SJSA1 (cell line): ENCODE measurements at regions not wholly inside any gene's neighbourhood (a gene's known extent, or its start where the extent isn't known, plus 50 kb on each side); places are given as distances from the start of the nearest gene placed in this dataset.

ENCODE experiments used
- DNase-seq, 2 experiments: peaks; one replicate each; pipeline ENCODE4 v3.0.0-alpha.2; 2015 to 2020; ENCODE audit warnings: low spot score in 2 of 2, low read depth in 1 of 2
- H3K27ac ChIP-seq: fragments of 250-450 bp; sonication (Bioruptor Pico); 2 replicates; pipeline ENCODE4 v1.5.1; 2020; ENCODE audit warnings: mild to moderate bottlenecking, moderate library complexity
- H3K27me3 ChIP-seq: fragments of 250-450 bp; sonication (Bioruptor Pico); replicated peaks from 2 replicates; pipeline ENCODE4 v1.5.1; 2020; ENCODE audit warnings: mild to moderate bottlenecking, moderate library complexity
- H3K36me3 ChIP-seq: fragments of 250-450 bp; sonication (Bioruptor Pico); 2 replicates; pipeline ENCODE4 v1.5.1; 2020; ENCODE audit warnings: mild to moderate bottlenecking
- H3K4me1 ChIP-seq: fragments of 250-450 bp; sonication (Bioruptor Pico); replicated peaks from 2 replicates; pipeline ENCODE4 v1.6.1; 2021; ENCODE audit warnings: mild to moderate bottlenecking
- H3K4me3 ChIP-seq: fragments of 250-450 bp; sonication (Bioruptor Pico); 2 replicates; pipeline ENCODE4 v1.5.1; 2020; ENCODE audit warnings: mild to moderate bottlenecking
- H3K9me3 ChIP-seq: fragments of 250-450 bp; sonication (Bioruptor Pico); replicated peaks from 2 replicates; pipeline ENCODE4 v1.5.1; 2020; ENCODE audit warnings: mild to moderate bottlenecking

DNA sequence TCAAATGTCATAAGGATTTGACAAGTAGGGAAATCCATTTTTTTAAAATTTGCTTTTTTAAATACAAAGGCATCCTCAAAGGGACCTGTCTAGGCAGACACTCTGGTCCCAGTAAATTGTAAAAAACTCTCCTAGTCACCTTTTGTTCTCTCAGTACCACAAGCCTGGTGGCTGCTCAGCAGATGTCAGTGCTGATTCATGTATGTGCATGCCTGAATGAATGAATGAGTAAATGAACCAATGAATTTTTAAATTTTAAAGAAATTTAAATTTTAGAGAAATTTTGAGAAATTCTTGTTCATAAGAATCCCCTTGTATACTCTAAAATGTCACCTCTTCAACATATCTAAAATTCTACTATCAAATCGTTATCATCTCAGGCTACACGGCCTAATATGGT is 199.5 kb downstream of the TLE3 start:
- Histone ChIP-seq H3K4me3 (no peak overlapping the region), H3K9me3 (no peaks in the 10 kb centered on the region), H3K27ac (no peak overlapping the region), H3K36me3 (peaks cover 22% of the 10 kb centered on the region), H3K4me1 (no peaks in the 10 kb centered on the region), H3K27me3 (no peaks in the 10 kb centered on the region)
- DNase-seq: no peak

DNA sequence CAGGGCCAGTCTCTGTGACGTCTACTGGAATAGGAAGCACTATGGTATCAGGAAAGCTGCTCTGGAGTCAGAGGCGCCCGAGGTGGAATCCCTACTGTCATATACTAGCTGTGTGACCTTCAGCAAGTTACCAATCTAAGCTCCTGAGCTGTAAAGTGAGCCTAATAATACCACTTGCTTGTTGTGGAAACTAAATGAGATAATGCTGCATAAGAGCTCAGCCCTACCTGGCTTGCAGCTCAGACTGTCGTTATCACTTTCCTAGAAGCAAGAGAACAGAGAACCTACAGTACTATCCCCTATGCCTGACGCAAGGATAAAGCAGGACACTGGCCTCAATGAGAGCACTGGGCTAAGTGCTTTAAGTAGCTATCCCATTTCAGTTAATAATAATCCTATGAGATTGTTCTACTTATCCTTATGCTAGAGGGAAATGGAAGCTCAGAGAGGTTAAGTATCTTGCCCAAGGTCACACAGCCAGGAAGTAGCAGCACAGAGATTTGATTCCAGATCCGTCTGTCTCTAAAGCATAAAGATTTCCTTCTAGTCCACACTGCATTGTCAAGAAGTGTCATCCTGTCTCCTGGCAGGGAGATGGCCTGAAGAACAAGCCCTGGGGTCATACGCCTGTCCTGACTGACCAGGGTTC is 195.2 kb downstream of the TLE3 start:
- H3K4me3 ChIP-seq: no peak overlapping the region
- H3K27ac ChIP-seq: no peak overlapping the region
- no peak for DNase-seq
- H3K4me1 ChIP-seq: peaks cover 15% of the 10 kb centered on the region
- no peaks in the 10 kb centered on the region for H3K9me3 ChIP-seq
- peaks cover 8% of the 10 kb centered on the region for H3K36me3 ChIP-seq
- no peaks in the 10 kb centered on the region for H3K27me3 ChIP-seq

DNA sequence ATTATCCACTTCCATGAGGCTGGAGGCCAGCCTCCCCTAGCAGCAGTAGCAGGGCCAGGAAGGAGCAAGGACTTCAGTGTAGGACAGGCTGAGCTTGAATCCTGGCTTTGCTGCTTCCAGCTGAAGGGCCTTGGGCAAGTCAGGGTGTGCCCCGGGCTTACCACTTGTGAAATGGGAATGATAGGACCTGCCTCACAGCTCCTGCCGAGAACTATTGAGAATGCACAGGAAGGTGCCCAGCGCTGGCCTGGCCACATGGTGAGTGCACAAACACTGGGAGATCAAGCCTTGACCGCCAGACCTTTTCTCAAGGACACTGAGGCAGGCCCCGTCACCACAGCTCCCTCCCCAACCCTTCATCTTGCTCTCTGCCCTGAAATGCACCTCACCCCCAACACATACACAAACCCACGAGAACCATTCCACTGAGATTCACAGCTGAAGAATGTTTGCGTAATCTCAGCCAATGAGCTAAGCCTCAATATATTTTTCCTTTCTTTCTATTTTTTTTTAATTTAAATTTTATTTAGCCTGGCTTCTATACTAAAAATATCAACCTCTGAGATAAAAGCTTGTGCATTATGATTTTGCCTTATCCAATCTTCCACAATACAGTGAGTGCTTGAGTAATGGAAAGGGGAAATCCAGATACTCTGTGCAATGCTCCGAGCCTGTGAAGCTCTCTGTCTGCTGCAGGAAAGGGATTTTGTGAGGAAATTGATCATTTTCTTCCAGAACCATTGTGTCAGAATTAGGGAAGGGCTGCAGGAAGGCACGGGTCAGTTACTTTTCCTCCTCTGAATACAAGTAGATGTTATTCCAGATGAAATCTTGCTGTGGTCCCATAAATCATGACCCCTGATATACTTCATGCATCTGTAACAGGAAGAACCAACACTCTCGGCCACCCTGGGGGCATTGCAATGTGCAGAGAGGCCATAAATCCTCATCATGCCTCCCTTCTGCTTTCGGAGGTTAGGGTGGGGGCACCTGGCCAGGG is 193.9 kb downstream of the TLE3 start:
- H3K9me3 ChIP-seq: no peaks in the 10 kb centered on the region
- H3K27ac ChIP-seq: no peak overlapping the region
- no peak overlapping the region for H3K4me3 ChIP-seq
- H3K4me1 ChIP-seq: peaks cover 15% of the 10 kb centered on the region
- H3K36me3 ChIP-seq: peaks cover 8% of the 10 kb centered on the region
- DNase-seq: no peak
- no peaks in the 10 kb centered on the region for H3K27me3 ChIP-seq

GRCh38 chr15:69906256-69907185 is 191.2 kb downstream of the TLE3 start:
- DNase-seq: peak; percentile 57 to 59
- Histone ChIP-seq H3K27ac (no peak overlapping the region), H3K4me3 (no peak overlapping the region), H3K27me3 (no peaks in the 10 kb centered on the region), H3K36me3 (peaks cover 3% of the 10 kb centered on the region), H3K4me1 (peaks cover 15% of the 10 kb centered on the region), H3K9me3 (no peaks in the 10 kb centered on the region)

DNA sequence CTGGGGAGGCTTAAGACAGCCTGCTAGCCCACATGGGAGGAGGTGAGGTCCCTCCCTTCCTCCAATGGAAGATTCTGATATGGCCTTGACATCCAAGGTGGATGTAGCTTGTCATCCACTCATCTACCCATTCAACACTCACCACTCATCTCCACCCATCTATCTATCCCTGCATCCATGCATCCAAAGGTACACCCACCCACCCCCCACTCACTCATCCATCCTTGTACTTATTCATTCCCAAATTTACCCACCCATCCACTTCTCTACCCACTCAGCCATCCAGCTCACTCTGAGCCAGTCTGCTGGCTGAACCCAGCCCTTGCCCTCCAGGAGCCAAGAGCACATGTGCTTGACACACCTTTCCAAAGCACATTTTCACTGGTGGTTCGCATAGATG is 189.7 kb downstream of the TLE3 start:
- Histone ChIP-seq H3K4me3 (no peak overlapping the region), H3K4me1 (peaks cover 15% of the 10 kb centered on the region), H3K9me3 (no peaks in the 10 kb centered on the region), H3K36me3 (no peaks in the 10 kb centered on the region; the same call in 1 of the 2 replicates), H3K27ac (no peak overlapping the region), H3K27me3 (no peaks in the 10 kb centered on the region)
- no peak for DNase-seq

DNA sequence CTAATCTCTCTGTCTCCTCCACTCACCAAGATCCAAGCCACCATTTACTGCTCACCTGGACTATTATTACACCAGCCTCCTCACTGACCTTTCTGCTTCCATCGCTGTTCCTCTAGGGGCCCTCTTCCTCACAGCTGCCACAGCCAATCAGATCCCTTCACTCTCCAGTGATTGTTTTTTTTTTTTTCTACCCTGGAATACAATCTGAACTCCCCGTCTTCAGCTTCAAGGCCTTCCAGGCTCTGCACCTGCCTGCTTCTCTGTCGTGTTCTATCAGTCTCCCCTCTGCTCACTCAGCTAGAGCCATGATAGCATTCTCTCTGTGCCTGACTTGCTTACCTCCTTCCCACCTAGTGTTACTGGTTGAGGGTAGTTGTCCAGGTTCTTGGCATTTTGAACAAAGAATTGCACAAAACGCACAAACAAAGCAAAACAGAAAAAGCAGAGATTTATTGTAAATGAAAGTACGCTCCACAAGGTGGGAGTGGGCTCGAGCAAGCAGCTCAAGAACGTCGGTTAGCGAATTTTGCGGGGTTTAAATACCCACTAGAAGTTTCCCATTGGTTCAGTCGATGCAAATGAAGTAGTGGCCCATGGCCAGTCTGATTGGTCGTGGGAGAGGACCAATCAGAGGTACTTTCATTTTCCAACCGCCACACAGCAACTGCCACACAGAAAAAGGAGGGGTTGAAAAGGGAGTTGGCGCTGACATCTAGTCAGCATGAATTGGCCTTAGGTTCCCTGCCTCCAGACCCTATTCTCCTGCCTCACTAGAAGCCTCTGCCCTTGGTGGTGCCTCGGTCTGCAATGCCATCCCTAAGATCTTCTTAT is 188.9 kb downstream of the TLE3 start:
- no peaks in the 10 kb centered on the region for H3K9me3 ChIP-seq
- no peak for DNase-seq
- no peak overlapping the region for H3K27ac ChIP-seq
- H3K36me3 ChIP-seq: no peaks in the 10 kb centered on the region; the same call in 1 of the 2 replicates
- no peak overlapping the region for H3K4me3 ChIP-seq
- no peaks in the 10 kb centered on the region for H3K27me3 ChIP-seq
- peaks cover 15% of the 10 kb centered on the region for H3K4me1 ChIP-seq

- H3K36me3 ChIP-seq: no peaks in the 10 kb centered on the region
- DNase-seq: no peak
- peaks cover 15% of the 10 kb centered on the region for H3K4me1 ChIP-seq
- H3K9me3 ChIP-seq: no peaks in the 10 kb centered on the region
- no peak overlapping the region for H3K27ac ChIP-seq
- no peak overlapping the region for H3K4me3 ChIP-seq
- H3K27me3 ChIP-seq: no peaks in the 10 kb centered on the region
Measured at GRCh38 chr15:69909719-69910444, 187.8 kb downstream of the TLE3 start.

GRCh38 chr15:69910514-69910913 is 187.2 kb downstream of the TLE3 start:
- Histone ChIP-seq H3K9me3 (no peaks in the 10 kb centered on the region), H3K4me1 (peaks cover 15% of the 10 kb centered on the region), H3K4me3 (no peak overlapping the region), H3K27ac (no peak overlapping the region), H3K36me3 (no peaks in the 10 kb centered on the region), H3K27me3 (no peaks in the 10 kb centered on the region)
- DNase-seq: no peak

GRCh38 chr15:69912116-69912515 is 185.6 kb downstream of the TLE3 start:
- Histone ChIP-seq H3K9me3 (no peaks in the 10 kb centered on the region), H3K36me3 (no peaks in the 10 kb centered on the region), H3K27ac (no peak overlapping the region), H3K27me3 (no peaks in the 10 kb centered on the region), H3K4me3 (no peak overlapping the region), H3K4me1 (no peaks in the 10 kb centered on the region)
- DNase-seq: no peak

DNA sequence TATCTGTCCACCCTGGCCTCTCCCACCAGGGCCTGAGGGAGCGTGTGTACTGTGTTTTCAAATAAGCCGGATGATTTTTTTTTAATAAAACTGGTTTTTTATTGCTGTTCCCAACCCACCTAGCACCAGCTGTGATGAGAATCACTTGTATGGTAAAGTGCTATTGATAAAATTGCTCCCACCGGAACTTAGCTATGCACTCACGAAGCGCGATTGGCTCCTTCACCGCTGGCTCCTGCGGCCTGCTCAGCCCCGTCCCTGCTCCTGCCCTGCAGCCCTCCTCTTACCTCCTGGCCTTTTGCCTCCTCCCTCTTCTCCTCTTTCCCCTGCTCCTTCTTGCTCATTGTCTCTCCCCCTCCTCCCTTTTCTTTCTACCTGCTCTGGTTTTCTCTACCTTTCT is 183.7 kb downstream of the TLE3 start:
- Histone ChIP-seq H3K4me1 (no peaks in the 10 kb centered on the region), H3K36me3 (no peaks in the 10 kb centered on the region), H3K27me3 (no peaks in the 10 kb centered on the region), H3K9me3 (no peaks in the 10 kb centered on the region), H3K27ac (no peak overlapping the region), H3K4me3 (no peak overlapping the region)
- no peak for DNase-seq

- H3K27me3 ChIP-seq: no peaks in the 10 kb centered on the region
- H3K9me3 ChIP-seq: no peaks in the 10 kb centered on the region
- H3K4me3 ChIP-seq: no peak overlapping the region
- no peak for DNase-seq
- H3K36me3 ChIP-seq: no peaks in the 10 kb centered on the region
- H3K27ac ChIP-seq: no peak overlapping the region
- H3K4me1 ChIP-seq: no peaks in the 10 kb centered on the region
Measured at GRCh38 chr15:69914960-69915359, 182.8 kb downstream of the TLE3 start.

GRCh38 chr15:69916169-69916785 is 181.4 kb downstream of the TLE3 start:
- H3K9me3 ChIP-seq: no peaks in the 10 kb centered on the region
- no peak overlapping the region for H3K4me3 ChIP-seq
- no peaks in the 10 kb centered on the region for H3K4me1 ChIP-seq
- H3K27me3 ChIP-seq: no peaks in the 10 kb centered on the region
- no peaks in the 10 kb centered on the region for H3K36me3 ChIP-seq
- no peak overlapping the region for H3K27ac ChIP-seq
- no peak for DNase-seq
